Mammary epithelial cell (primary cell): ENCODE measurements at regions not wholly inside any gene's neighbourhood (a gene's known extent, or its start where the extent isn't known, plus 50 kb on each side); places are given as distances from the start of the nearest gene placed in this dataset.

Experiments
- EZH2 ChIP-seq: IDR thresholded peaks from 2 replicates; pipeline ENCODE4 v1.6.1; 2012; ENCODE audit warnings: low read length, inconsistent platforms, borderline replicate concordance
- TF ChIP-seq, protein P1 (sequence below), 2 donors: IDR thresholded peaks in 1 of 2; conservative IDR thresholded peaks in 1 of 2; 2 replicates each; pipeline ENCODE4 v1.5.1; 2011 to 2012; ENCODE audit warnings: inconsistent platforms in 2 of 2, low read length in 2 of 2, mild to moderate bottlenecking in 2 of 2, control low read depth in 1 of 2, low read depth in 1 of 2; ENCODE audit not compliant: insufficient read depth in 1 of 2; ENCODE audit errors: extremely low read depth in 1 of 2

GRCh38 chr11:130790689-130791088 is 125.6 kb downstream of the SNX19 start:
- TF ChIP-seq EZH2 = no peak
- TF ChIP-seq, protein P1, sequence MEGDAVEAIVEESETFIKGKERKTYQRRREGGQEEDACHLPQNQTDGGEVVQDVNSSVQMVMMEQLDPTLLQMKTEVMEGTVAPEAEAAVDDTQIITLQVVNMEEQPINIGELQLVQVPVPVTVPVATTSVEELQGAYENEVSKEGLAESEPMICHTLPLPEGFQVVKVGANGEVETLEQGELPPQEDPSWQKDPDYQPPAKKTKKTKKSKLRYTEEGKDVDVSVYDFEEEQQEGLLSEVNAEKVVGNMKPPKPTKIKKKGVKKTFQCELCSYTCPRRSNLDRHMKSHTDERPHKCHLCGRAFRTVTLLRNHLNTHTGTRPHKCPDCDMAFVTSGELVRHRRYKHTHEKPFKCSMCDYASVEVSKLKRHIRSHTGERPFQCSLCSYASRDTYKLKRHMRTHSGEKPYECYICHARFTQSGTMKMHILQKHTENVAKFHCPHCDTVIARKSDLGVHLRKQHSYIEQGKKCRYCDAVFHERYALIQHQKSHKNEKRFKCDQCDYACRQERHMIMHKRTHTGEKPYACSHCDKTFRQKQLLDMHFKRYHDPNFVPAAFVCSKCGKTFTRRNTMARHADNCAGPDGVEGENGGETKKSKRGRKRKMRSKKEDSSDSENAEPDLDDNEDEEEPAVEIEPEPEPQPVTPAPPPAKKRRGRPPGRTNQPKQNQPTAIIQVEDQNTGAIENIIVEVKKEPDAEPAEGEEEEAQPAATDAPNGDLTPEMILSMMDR (conservative IDR thresholded peaks at IDR 0.05 in 1 of 2, IDR thresholded peaks at IDR 0.05 in 1 of 2; ENCODE audit: extremely low read depth in 1 of 2, insufficient read depth in 1 of 2, low read depth in 1 of 2, low read length in 2 of 2) = no peak
